Loucy (cell line): ENCODE measurements at regions not wholly inside any gene's neighbourhood (a gene's known extent, or its start where the extent isn't known, plus 50 kb on each side); places are given as distances from the start of the nearest gene placed in this dataset.

Experiments used
- CTCF ChIP-seq: fragments of 200-600 bp; sonication (generic); conservative IDR thresholded peaks from 2 replicates; pipeline ENCODE4 v1.5.1; 2014; ENCODE audit warnings: mild to moderate bottlenecking, antibody characterized with exemption, low read length
- EZH2phosphoT487 ChIP-seq: fragments of 200-600 bp; IDR thresholded peaks from 2 replicates; pipeline ENCODE4 v1.6.1; 2018; ENCODE audit warnings: antibody characterized with exemption, mild to moderate bottlenecking, moderate library complexity, borderline replicate concordance

- TF ChIP-seq CTCF, result no peak
- no peak for TF ChIP-seq EZH2phosphoT487
Measured at GRCh38 chr6:142601427-142601826, 299.6 kb downstream of the ADGRG6 start.
